ENCODE measurements at regions not wholly inside any gene's neighbourhood (a gene's known extent, or its start where the extent isn't known, plus 50 kb on each side); places are given as distances from the start of the nearest gene placed in this dataset.

DNA sequence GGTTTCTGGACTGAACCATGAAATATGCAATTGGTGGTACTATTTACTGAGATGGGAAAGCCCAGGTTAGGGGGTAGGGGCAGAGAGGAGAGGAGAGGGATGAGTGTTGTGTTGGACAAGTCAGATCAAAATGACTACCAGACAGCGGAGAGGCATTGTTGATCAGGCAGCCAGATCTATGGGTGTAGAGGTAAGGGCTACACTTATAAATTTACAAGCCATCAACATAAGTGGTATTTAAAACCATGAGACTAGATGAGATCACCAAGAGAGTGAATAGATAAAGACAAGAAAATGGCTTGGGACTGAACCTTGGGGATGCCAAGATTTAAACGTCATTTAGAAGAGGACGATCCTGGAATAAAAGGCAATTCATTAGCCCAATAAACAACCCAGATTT lies 123.4 kb downstream of the NXPE2 start:
- no peak for TF ChIP-seq POLR2A (IDR thresholded peaks at IDR 0.05)
- TF ChIP-seq, protein P1, sequence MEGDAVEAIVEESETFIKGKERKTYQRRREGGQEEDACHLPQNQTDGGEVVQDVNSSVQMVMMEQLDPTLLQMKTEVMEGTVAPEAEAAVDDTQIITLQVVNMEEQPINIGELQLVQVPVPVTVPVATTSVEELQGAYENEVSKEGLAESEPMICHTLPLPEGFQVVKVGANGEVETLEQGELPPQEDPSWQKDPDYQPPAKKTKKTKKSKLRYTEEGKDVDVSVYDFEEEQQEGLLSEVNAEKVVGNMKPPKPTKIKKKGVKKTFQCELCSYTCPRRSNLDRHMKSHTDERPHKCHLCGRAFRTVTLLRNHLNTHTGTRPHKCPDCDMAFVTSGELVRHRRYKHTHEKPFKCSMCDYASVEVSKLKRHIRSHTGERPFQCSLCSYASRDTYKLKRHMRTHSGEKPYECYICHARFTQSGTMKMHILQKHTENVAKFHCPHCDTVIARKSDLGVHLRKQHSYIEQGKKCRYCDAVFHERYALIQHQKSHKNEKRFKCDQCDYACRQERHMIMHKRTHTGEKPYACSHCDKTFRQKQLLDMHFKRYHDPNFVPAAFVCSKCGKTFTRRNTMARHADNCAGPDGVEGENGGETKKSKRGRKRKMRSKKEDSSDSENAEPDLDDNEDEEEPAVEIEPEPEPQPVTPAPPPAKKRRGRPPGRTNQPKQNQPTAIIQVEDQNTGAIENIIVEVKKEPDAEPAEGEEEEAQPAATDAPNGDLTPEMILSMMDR (IDR thresholded peaks at IDR 0.05): no peak

Measured in adrenal gland (tissue), 5 donors.